HEK293T (cell line): ENCODE measurements at regions not wholly inside any gene's neighbourhood (a gene's known extent, or its start where the extent isn't known, plus 50 kb on each side); places are given as distances from the start of the nearest gene placed in this dataset.

Source experiments
- CTCF ChIA-PET: fragments of 350-600 bp; formaldehyde crosslinking; extraction: SDS; loops from one replicate; lab custom pipeline; 2021; ENCODE audit warnings: antibody characterized with exemption, inconsistent platforms; lab: Yijun Ruan, JAX
- POLR2A ChIA-PET: fragments of 350-600 bp; formaldehyde crosslinking; extraction: SDS; loops from one replicate; lab custom pipeline; 2020; ENCODE audit warnings: antibody characterized with exemption, inconsistent platforms; lab: Yijun Ruan, JAX
- DNase-seq: peaks from one replicate; pipeline ENCODE4 v3.0.0; 2012; ENCODE audit warnings: mixed read lengths; ENCODE audit errors: extremely low spot score
- ARNT ChIP-seq: fragments of 450-650 bp; IDR thresholded peaks from 2 replicates; pipeline ENCODE4 v1.6.1; 2017; ENCODE audit warnings: mild to moderate bottlenecking
- BHLHE40 ChIP-seq: fragments of 450-650 bp; IDR thresholded peaks from 2 replicates; pipeline ENCODE4 v1.6.1; 2016; ENCODE audit warnings: mild to moderate bottlenecking, moderate library complexity, borderline replicate concordance
- CTBP1 ChIP-seq: fragments of 450-650 bp; IDR thresholded peaks from 2 replicates; pipeline ENCODE4 v1.6.1; 2016; ENCODE audit warnings: borderline replicate concordance
- ELF4 ChIP-seq: fragments of 450-650 bp; IDR thresholded peaks from 2 replicates; pipeline ENCODE4 v1.6.1; 2017; ENCODE audit warnings: antibody characterized with exemption
- FOXA1 ChIP-seq: fragments of 450-650 bp; IDR thresholded peaks from 2 replicates; pipeline ENCODE4 v1.6.1; 2016; ENCODE audit warnings: mild to moderate bottlenecking
- FOXK2 ChIP-seq: fragments of 450-650 bp; IDR thresholded peaks from 2 replicates; pipeline ENCODE4 v1.6.1; 2016; ENCODE audit warnings: mild to moderate bottlenecking
- FOXM1 ChIP-seq: fragments of 450-650 bp; IDR thresholded peaks from 2 replicates; pipeline ENCODE4 v1.6.1; 2017; ENCODE audit warnings: mild to moderate bottlenecking, borderline replicate concordance
- HDGF ChIP-seq: fragments of 450-650 bp; IDR thresholded peaks from 2 replicates; pipeline ENCODE4 v1.6.1; 2017; ENCODE audit warnings: antibody characterized with exemption, borderline replicate concordance
- L3MBTL2 ChIP-seq: fragments of 450-650 bp; conservative IDR thresholded peaks from 2 replicates; pipeline ENCODE4 v1.6.1; 2016; ENCODE audit warnings: mild to moderate bottlenecking
- LEF1 ChIP-seq: fragments of 450-650 bp; IDR thresholded peaks from 2 replicates; pipeline ENCODE4 v1.6.1; 2017; ENCODE audit warnings: mild to moderate bottlenecking, borderline replicate concordance
- NFRKB ChIP-seq: fragments of 450-650 bp; IDR thresholded peaks from 2 replicates; pipeline ENCODE4 v1.6.1; 2016; ENCODE audit warnings: mild to moderate bottlenecking, moderate library complexity
- PKNOX1 ChIP-seq: fragments of 450-650 bp; IDR thresholded peaks from 2 replicates; pipeline ENCODE4 v1.6.1; 2016
- SP1 ChIP-seq: fragments of 450-650 bp; IDR thresholded peaks from 2 replicates; pipeline ENCODE4 v1.6.1; 2017
- SUZ12 ChIP-seq: fragments of 450-650 bp; IDR thresholded peaks from 2 replicates; pipeline ENCODE4 v1.6.1; 2016; ENCODE audit warnings: mild to moderate bottlenecking
- TARDBP ChIP-seq: fragments of 450-650 bp; IDR thresholded peaks from 2 replicates; pipeline ENCODE4 v1.6.1; 2016
- ZNF384 ChIP-seq: fragments of 450-650 bp; IDR thresholded peaks from 2 replicates; pipeline ENCODE4 v1.6.1; 2016

DNA sequence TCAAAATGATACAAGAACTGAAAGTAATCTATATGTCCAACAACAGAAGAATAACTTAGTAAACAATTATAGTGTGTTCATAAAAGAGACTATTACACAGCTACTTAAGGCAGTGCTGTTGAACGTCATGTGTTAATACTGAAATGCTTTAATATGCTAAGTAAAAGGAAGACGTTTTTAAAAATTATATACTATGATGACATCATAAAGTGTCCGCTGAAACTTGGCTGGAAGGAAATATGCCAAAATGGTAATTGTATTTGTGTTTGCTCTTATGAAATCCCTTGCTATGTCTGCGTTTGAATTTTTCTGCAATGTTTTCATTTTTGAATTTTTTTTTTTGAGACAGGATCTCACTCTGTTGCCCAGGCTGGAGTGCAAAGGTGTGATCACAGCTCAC is 679.3 kb downstream of the DHX35 start:
- ChIA-PET CTCF (no interaction called here), POLR2A (no interaction called here)
- no peak for DNase-seq
- TF ChIP-seq TARDBP = no peak
- TF ChIP-seq FOXK2 = no peak
- TF ChIP-seq LEF1 = no peak
- TF ChIP-seq FOXM1 = no peak
- no peak for TF ChIP-seq NFRKB

- ChIA-PET CTCF (no interaction called here), POLR2A (no interaction called here)
- no peak for TF ChIP-seq TARDBP
- TF ChIP-seq FOXK2 = no peak
- TF ChIP-seq HDGF = no peak
- no peak for TF ChIP-seq ELF4
- no peak for TF ChIP-seq PKNOX1
- TF ChIP-seq SUZ12 = no peak
- TF ChIP-seq SP1 = no peak
- no peak for TF ChIP-seq FOXM1
- no peak for TF ChIP-seq BHLHE40
- TF ChIP-seq LEF1 = no peak
- TF ChIP-seq CTBP1 = no peak
- TF ChIP-seq ZNF384 = no peak
- TF ChIP-seq NFRKB = no peak
- no peak for TF ChIP-seq FOXA1
- no peak for TF ChIP-seq ARNT
- no peak for TF ChIP-seq L3MBTL2
- no peak for DNase-seq
These were observed 678.0 kb downstream of the DHX35 start for GRCh38 chr20:39640147-39640546.

- TF ChIP-seq NFRKB = no peak
- no peak for TF ChIP-seq PKNOX1
- TF ChIP-seq LEF1 = no peak
- TF ChIP-seq SP1 = no peak
- no peak for TF ChIP-seq FOXM1
- TF ChIP-seq FOXA1 = no peak
- no peak for TF ChIP-seq ZNF384
- no peak for TF ChIP-seq SUZ12
- no peak for TF ChIP-seq TARDBP
- ChIA-PET POLR2A (no interaction called here), CTCF (no interaction called here)
- no peak for DNase-seq
These were observed 676.6 kb downstream of the DHX35 start for GRCh38 chr20:39638731-39639130.

DNA sequence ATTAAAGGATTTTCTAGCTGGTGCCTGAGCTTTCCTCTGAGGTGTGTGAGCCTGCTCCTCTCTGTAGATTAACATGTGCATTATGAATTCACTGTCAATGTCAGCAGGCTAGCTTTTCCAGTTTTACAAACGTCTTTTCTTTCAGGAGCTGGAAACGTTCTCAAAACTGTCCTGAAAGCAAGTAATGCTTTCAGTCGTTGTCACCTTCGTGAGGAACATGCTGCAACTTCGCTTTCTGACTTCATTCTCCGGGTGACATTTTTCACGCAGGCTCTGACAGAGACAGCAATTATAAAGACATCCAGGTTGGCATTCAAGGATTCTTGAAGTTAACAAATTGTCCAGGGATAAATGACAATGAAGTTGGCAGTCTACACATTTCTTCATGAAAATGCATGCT is 671.5 kb downstream of the DHX35 start:
- TF ChIP-seq NFRKB (no peak), BHLHE40 (no peak), LEF1 (no peak), FOXK2 (no peak), SP1 (no peak), HDGF (no peak), SUZ12 (no peak), FOXM1 (no peak), ELF4 (no peak), ZNF384 (no peak), L3MBTL2 (no peak), CTBP1 (no peak), PKNOX1 (no peak)
- DNase-seq = no peak
- POLR2A ChIA-PET = no interaction called here
- CTCF ChIA-PET = no interaction called here

DNA sequence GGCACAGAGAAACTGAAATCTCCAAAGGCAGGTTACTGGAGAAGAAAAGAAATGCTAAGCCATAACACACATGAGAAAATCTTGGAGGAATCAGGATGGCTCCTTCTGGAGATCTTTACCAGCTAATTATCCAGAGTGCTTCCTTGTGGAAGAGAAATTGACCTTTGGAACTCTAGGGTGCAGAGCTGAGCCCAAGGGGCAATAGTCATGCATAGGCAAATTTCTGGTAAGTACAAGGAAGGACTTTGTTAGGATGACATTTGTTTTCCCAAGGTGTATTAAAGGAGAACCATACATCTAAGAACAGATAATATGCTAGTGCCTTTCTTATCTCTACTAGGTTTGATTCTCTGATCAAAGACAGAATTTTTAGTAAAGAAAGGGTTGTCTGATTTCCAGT is 670.6 kb downstream of the DHX35 start:
- ChIA-PET CTCF (no interaction called here), POLR2A (no interaction called here)
- no peak for DNase-seq
- TF ChIP-seq ELF4 (no peak), PKNOX1 (no peak), FOXM1 (no peak), ZNF384 (no peak), ARNT (no peak), BHLHE40 (no peak), TARDBP (no peak), HDGF (no peak), LEF1 (no peak), FOXA1 (no peak), CTBP1 (no peak)

DNA sequence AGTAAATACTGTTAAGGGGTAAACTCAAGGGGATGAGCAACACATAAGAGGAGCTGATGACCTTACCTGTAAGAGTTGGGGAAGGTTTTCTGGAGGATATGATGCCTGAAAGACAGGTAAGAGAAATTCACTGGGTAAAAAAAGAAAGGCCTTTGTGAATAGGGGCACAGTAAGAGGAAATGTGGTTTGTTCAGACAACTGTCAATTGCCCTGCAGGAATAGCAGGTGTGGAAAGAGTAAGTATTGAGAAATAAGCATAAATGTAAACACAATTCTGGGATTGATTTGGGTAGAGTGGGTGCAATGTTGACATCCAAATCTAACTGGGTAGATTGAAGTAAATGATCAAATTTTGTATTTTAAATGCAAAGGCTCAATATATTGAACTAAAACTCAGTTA is 670.0 kb downstream of the DHX35 start:
- DNase-seq = no peak
- ChIA-PET CTCF (no interaction called here), POLR2A (no interaction called here)
- TF ChIP-seq SUZ12 = no peak
- no peak for TF ChIP-seq HDGF
- no peak for TF ChIP-seq CTBP1
- TF ChIP-seq FOXA1 = no peak
- no peak for TF ChIP-seq ZNF384
- no peak for TF ChIP-seq LEF1
- no peak for TF ChIP-seq FOXM1
- TF ChIP-seq SP1 = no peak
- TF ChIP-seq ARNT = no peak
- TF ChIP-seq TARDBP = no peak
- no peak for TF ChIP-seq FOXK2
- TF ChIP-seq PKNOX1 = no peak
- no peak for TF ChIP-seq NFRKB
- no peak for TF ChIP-seq BHLHE40
- TF ChIP-seq L3MBTL2 = no peak
- TF ChIP-seq ELF4 = no peak
